ENCODE measurements at regions not wholly inside any gene's neighbourhood (a gene's known extent, or its start where the extent isn't known, plus 50 kb on each side); places are given as distances from the start of the nearest gene placed in this dataset.

DNA sequence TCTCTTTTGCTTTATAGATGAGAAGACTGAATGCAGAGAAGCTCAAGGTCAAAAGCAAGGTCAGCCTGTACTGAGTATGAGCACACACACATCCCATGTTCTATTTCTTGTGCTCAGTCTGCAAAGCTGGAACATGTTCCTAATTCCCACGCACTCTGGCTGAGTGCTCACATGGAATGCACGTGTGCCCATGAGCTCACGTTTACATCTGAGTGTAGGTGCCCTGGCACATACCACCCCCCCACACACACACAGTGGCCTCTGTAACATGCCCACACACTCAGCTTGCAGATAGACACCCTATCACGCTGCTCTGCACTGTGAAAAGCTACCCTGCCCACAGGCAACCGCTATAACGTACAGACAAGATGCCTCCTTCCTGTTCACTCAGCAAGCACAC is 700.1 kb downstream of the MED13L start:
- no peak for TF ChIP-seq POLR2AphosphoS5 (IDR thresholded peaks at IDR 0.05; ENCODE audit: low read depth, low read length)
- no peak for TF ChIP-seq CTCF (IDR thresholded peaks at IDR 0.05 in 2 of 3, conservative IDR thresholded peaks at IDR 0.05 in 1 of 3; ENCODE audit: borderline replicate concordance in 1 of 3, insufficient read depth in 1 of 3, low read depth in 2 of 3, low read length in 2 of 3)
- no peak for TF ChIP-seq SIN3A (IDR thresholded peaks at IDR 0.05; ENCODE audit: low read depth)

All from HCT116 (cell line).